Chondrocyte (in vitro differentiated cells): ENCODE measurements at regions not wholly inside any gene's neighbourhood (a gene's known extent, or its start where the extent isn't known, plus 50 kb on each side); places are given as distances from the start of the nearest gene placed in this dataset.
A peak's percentile ranks its signal among the peaks of the same experiment; 100 is the strongest.

ENCODE experiments used
- DNase-seq: peaks from one replicate; pipeline ENCODE4 v3.0.0; 2021; ENCODE audit warnings: mixed read lengths, low spot score
- H3K27ac Mint-ChIP-seq: one replicate; pipeline ENCODE4 v1.8.0; 2021; ENCODE audit warnings: mild to moderate bottlenecking, moderate library complexity, mixed read lengths; ENCODE audit not compliant: unreplicated experiment
- H3K27me3 Mint-ChIP-seq: 2 replicates; pipeline ENCODE4 v1.8.0; 2021; ENCODE audit warnings: low read depth, mixed read lengths
- H3K36me3 Mint-ChIP-seq: 2 replicates; pipeline ENCODE4 v1.8.0; 2021; ENCODE audit warnings: low read depth, mixed read lengths
- H3K4me1 Mint-ChIP-seq: 2 replicates; pipeline ENCODE4 v1.8.0; 2021; ENCODE audit warnings: low read depth, mild to moderate bottlenecking, mixed read lengths
- H3K4me3 Mint-ChIP-seq: one replicate; pipeline ENCODE4 v1.8.0; 2021; ENCODE audit warnings: mild to moderate bottlenecking, moderate library complexity, mixed read lengths; ENCODE audit not compliant: unreplicated experiment
- H3K9me3 Mint-ChIP-seq: 2 replicates; pipeline ENCODE4 v1.8.0; 2021; ENCODE audit warnings: low read depth, mixed read lengths
- CTCF ChIP-seq: fragments of 200-600 bp; sonication (generic); IDR thresholded peaks from 2 replicates; pipeline ENCODE4 v1.5.0; 2021; ENCODE audit warnings: antibody characterized with exemption, mild to moderate bottlenecking, moderate library complexity

GRCh38 chr2:128752691-128753263 is 434.1 kb upstream of the HS6ST1 start:
- H3K4me3 Mint-ChIP-seq = no peak overlapping the region
- no peaks in the 10 kb centered on the region for H3K27me3 Mint-ChIP-seq
- no peaks in the 10 kb centered on the region for H3K36me3 Mint-ChIP-seq
- DNase-seq = no peak
- no peaks in the 10 kb centered on the region for H3K9me3 Mint-ChIP-seq
- no peak for TF ChIP-seq CTCF
- H3K27ac Mint-ChIP-seq = peak overlapping the region; percentile 76
- H3K4me1 Mint-ChIP-seq = peaks cover 66% of the 10 kb centered on the region

- H3K9me3 Mint-ChIP-seq = no peaks in the 10 kb centered on the region
- TF ChIP-seq CTCF = no peak
- H3K4me3 Mint-ChIP-seq = no peak overlapping the region
- no peaks in the 10 kb centered on the region for H3K27me3 Mint-ChIP-seq
- no peak for DNase-seq
- H3K4me1 Mint-ChIP-seq = peaks cover 61% of the 10 kb centered on the region
- H3K27ac Mint-ChIP-seq = peak overlapping the region; percentile 76
- H3K36me3 Mint-ChIP-seq = no peaks in the 10 kb centered on the region
Observed at GRCh38 chr2:128753321-128753720, 434.7 kb upstream of the HS6ST1 start.

GRCh38 chr2:128753800-128754199 is 435.1 kb upstream of the HS6ST1 start:
- Mint-ChIP-seq H3K4me1 (peaks cover 61% of the 10 kb centered on the region), H3K36me3 (no peaks in the 10 kb centered on the region), H3K27ac (peak overlapping the region; percentile 27), H3K4me3 (no peak overlapping the region), H3K9me3 (no peaks in the 10 kb centered on the region), H3K27me3 (no peaks in the 10 kb centered on the region)
- no peak for TF ChIP-seq CTCF
- no peak for DNase-seq

GRCh38 chr2:128754246-128754724 is 435.6 kb upstream of the HS6ST1 start:
- no peak for TF ChIP-seq CTCF
- DNase-seq = no peak
- peaks cover 61% of the 10 kb centered on the region for H3K4me1 Mint-ChIP-seq
- H3K36me3 Mint-ChIP-seq = no peaks in the 10 kb centered on the region
- H3K27ac Mint-ChIP-seq = peak overlapping the region; percentile 73
- H3K27me3 Mint-ChIP-seq = no peaks in the 10 kb centered on the region
- no peaks in the 10 kb centered on the region for H3K9me3 Mint-ChIP-seq
- H3K4me3 Mint-ChIP-seq = no peak overlapping the region

GRCh38 chr2:128755695-128756364 is 437.2 kb upstream of the HS6ST1 start:
- Mint-ChIP-seq H3K27ac (no peak overlapping the region), H3K4me3 (no peak overlapping the region), H3K4me1 (peaks cover 54% of the 10 kb centered on the region), H3K36me3 (no peaks in the 10 kb centered on the region), H3K27me3 (no peaks in the 10 kb centered on the region), H3K9me3 (no peaks in the 10 kb centered on the region)
- no peak for DNase-seq
- peak; percentile 47 for TF ChIP-seq CTCF
